ENCODE measurements at regions not wholly inside any gene's neighbourhood (a gene's known extent, or its start where the extent isn't known, plus 50 kb on each side); places are given as distances from the start of the nearest gene placed in this dataset.
"Not testable (repeated sequence)": the region's sequence is repeated elsewhere in the genome, so short reads cannot be mapped to it uniquely, and the experiment has no call there.

DNA sequence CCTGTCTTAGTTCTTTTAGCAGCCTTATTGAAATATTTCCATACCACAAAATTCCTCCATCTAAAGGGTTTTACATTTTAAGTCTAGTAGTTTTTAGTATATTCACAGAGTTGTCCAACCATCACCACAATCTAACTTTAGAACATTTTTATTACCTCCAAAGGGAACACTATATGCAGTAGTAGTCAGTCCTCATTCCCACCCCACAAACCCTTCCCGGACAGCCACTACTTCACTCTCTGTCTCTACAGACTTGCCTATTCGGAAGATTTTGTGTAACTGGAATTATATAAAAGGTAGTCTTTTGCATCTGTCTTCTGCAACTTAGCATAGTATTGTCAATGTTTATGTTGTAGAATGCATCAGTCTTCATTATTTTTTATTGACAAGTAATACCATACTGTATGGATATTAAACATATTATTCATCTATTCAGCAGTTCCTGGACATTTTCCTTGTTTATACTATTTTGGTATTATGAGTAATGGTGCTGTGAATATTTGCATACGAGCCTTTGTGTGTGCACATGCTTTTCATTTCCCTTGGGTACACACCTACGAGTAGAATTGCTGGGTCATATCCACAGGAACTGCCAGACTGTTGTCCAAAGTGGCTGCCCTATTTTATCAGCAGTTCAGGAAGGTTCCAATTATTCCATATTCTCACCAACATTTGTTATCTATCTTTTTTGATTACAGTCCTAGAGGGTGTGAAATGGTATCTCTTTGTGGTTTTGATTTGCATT is 60.9 kb upstream of the LANCL2 start:
- no peak for DNase-seq

DNA sequence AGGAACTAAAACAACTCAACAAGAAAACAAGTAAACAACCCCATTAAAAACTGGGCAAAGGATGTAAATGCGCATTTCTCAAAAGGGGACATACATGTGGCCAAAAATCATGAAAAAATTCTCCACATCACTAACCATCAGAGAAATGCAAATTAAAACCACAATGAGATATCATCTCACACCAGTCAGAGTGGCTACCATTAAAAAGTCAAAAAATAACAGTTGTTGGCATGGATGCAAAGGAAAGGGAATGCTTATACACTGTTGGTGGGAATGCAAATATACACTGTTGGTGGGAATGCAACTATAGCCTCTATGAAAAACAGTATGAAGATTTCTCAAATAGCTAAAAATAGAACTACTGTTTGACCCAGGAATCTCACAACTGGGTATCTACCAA is 60.0 kb upstream of the LANCL2 start:
- DNase-seq, result no peak

DNA sequence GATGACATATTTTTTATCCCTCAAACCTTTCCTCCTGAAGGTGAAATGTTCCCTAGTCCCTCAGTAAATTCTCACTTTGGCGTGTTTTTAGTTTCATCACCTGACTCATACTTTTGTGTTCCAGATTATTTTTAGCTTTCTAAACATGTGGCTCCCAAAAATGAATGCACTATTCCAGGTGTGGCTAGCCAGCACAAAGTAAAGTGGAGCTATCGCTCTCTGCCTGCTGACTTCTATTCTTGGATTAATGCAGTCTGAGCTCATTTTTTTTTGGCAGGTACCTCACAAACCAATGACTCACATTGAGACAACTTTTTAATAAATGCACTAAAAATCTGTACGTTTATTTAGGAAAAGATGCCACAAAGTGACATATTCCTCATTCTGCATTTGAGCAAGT is 58.8 kb upstream of the LANCL2 start:
- DNase-seq, result no peak

DNA sequence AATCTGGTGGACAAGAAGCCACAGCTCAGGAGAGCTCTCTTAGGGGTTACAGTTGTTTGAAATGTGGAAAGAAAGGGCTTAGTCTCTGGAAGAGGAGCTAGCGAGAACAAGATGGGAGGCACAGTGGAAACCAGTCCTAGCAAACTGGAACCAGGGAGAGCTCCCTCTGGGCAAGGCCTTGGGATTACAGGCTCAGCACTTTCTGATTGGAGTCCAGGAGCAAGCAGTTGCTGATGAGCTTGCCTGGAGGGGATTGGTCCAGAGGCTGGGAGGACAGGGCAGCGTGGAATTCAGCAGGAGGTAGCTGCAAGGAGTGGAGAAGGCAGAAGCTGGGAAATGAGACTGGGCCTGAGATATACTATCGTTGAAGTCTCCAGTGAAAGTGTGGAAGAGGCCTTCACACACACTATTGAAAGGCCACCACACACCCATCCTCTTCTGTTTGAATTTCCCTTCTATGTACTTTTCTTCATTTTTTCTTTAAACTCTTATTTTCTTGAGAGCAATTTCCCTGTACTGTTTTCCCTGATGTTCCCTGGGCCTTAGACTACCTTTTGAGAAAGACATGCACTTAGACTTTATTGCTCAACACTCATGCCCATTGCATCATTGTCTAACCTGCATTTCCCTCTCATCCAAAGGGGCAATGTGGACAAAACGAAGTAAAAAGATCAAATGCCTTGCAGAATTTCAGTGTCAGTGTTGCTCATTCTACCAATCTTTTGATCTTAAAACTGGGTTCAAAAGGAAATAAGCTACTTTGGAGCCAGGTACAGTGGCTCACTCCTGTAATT is 57.8 kb upstream of the LANCL2 start:
- DNase-seq, result no peak

DNA sequence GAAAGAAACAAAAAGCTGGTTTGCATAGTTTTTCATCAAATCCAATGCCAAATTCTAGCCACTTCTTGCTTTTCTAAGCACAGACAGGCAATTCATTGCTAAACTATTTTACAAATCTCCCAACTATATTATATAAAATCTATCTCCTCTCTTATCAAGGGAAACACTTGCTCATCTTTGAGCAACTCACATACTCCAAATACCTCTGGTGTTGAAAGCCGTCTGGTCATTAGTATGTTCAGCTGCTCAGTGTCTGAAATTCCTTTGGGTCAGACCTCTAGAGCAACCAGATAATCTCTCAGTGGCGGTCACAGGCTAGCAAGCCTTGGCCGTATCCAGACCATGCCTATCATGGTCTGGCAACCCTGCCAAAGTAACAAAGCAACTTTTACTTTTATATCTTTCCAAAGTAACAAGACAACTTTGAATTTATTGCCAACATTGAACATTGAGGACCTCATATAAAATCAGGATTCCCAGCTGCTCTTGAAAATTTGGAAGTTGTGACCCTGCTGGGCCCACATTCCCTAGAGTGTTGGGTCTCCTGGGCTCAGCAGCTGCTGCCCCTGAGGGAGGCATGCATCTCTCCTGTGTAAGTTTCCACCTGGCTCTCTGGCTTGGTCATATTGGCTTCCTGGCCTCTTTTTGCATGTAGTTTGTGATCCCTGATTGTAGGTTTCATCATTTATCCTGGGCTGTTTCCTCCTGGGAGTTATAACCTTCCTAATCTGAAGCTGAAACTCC is 56.8 kb upstream of the LANCL2 start:
- no peak for DNase-seq

DNA sequence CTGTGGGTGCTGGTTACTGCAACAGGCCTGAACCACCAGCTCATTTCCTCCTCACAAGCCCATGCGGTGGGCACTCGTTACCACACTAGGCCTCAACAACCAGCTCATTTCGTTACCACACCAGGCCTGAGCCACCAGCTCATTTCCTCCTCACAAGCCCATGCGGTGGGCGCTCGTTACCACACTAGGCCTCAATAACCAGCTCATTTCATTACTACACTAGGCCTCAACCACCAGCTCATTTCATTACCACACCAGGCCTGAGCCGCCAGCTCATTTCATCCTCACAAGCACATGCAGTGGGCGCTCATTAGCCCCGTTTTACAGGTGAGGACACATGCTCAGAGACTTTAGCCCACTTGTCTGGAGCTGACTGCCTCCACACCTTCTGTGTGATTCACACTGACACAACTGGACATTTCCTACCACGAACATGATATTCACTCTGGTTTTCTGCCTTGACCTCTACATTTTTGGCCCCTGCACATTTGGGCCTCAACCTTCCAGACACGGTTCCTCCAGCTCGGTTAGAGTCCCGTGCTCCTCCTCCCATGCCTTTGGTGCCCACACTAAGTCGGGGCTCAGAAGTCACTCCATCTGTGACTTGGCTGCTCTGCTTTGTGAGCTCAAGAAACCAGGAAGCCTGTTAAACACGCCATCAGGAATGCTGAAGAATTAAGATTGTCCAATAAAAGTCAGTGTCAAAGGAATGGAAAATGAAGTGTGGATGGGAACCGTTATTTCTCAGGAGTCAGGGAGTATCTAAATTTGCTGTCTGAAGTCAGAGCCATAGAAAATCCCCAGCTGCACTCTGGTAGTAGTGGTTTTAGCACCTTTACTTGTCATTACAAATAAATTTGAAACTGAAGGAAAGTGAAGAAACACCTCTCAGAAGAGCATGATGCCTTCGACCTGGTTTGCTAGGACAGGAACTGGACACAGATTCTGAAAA is 55.8 kb upstream of the LANCL2 start:
- no peak for DNase-seq

DNA sequence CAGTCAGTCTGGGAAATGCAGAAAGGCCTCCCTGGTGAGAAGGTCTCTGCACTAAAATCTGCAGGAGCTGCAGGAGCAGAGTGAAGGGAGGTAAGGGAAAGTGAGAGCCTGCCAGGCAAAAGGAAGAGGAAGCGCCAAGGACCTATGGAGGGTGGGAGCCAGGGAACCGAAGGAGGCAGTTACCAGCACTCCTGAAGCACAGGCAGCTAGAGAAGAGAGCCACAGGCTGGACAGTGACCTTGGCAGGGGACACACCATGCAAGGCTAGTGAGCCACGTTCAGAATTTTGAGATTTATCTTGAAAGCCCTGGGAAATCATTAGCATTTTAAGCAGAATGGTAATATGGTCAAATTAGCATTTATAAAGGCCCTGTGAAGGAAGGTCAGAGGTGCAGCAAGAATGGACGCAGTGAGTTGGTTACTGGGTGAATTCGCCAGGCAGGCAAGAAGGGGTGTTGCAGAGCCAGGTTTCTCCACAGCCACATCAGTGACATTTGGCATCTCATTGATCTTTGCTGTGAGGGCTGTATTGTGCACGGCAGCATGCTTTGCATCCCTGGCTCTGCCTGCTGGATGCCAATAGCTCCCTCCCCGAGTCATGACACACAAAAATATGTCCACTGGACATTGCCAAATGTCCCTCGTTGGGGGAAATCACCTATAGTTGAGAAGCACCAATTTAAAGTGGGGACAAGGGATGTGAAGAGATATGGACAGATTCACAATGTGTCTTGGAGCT is 54.7 kb upstream of the LANCL2 start:
- DNase-seq, result no peak

DNA sequence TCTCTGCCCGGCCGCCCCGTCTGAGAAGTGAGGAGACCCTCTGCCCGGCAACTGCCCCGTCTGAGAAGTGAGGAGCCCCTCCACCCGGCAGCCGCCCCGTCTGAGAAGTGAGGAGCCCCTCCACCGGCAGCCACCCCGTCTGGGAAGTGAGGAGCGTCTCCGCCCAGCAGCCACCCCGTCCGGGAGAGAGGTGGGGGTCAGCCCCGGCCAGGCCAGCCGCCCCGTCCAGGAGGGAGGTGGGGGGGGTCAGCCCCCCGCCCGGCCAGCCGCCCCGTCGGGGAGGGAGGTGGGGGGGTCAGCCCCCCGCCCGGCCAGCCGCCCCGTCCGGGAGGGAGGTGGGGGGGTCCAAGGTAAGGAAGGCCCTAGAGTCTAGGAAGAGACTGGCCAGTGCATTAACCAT is 53.2 kb upstream of the LANCL2 start:
- DNase-seq, result not testable (repeated sequence)

DNA sequence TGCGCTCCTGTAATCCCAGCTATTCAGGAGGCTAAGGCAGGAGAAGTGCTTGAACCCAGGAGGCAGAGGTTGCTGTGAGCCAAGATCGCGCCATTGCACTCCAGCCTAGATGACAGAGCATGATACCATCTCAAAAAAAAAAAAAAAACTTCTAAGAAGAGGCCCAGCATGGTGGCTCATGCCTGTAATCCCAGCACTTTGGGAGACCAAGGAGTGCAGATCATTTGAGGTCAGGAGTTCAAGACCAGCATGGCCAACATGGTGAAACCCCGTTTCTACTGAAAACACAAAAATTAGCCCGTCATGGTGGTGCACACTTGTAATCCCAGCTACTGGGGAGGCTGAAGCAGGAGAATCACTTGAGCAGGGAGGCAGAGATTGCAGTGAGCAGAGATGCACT is 51.5 kb upstream of the LANCL2 start:
- DNase-seq, result not testable (repeated sequence)

DNA sequence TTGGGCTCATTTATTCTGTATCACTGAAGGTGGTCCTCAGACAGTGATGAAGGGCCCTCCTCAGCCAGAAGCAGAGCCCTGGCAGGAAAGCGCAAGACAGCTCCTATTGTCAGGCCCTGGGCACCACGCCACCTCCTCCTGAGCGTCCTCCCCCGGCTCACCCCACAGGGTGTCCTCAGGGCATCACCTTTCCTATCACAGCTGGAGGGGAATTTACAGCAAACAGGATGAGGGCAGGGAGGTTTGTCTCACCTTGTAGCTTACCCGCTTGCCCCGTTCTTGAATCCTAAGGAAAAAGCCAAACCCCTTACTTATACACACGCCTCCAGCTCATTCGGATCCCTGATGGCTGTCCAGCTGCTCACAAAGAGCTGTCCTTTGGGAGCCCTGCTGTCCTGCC is 50.2 kb upstream of the LANCL2 start:
- DNase-seq, result no peak

All from activated naive CD4-positive, alpha-beta T cell (primary cell).